Occipital lobe (tissue), 1 donor: ENCODE measurements at regions not wholly inside any gene's neighbourhood (a gene's known extent, or its start where the extent isn't known, plus 50 kb on each side); places are given as distances from the start of the nearest gene placed in this dataset.

Experiments used
- DNase-seq: peaks from one replicate; lab custom pipeline; 2025; lab: John Stamatoyannopoulos, UW

DNA sequence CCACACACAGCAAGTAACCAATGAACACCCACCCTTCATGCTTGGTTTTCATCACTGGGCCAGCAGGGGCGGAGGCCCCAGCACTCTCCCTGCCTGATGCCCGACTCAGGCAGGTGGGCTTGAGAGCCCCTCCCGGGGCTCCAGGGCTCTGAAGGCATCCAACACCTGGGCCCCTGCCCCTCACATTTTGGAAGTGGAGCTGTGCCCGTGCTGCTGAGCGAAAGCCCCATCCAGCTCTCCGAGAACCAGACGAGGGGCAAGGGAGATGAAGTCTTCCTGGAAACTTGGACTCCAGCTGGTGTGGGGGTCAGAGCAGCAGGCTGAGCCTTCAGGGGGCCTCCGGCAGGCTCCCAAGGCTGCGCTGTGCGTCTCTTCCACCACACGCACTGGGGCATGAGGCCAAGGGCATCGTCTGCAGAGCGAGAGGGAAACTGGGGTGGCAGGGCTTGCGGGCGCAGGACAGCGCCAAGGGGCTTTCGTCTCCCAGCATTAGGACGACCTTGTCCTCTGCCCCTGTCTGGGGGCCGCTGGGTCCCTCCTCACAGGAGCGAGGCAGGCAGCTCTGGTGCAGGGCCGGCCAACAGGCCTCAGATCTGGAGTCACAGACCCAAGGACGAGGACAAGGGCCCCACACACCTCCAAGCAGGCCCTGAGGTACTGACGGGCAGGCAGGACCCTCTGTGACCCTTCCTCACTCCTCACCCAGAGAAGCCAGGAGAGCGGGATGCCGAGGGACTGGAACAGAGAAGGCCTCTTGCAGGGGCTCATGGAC lies 108.3 kb upstream of the FAM20C start:
- no peak for DNase-seq

DNA sequence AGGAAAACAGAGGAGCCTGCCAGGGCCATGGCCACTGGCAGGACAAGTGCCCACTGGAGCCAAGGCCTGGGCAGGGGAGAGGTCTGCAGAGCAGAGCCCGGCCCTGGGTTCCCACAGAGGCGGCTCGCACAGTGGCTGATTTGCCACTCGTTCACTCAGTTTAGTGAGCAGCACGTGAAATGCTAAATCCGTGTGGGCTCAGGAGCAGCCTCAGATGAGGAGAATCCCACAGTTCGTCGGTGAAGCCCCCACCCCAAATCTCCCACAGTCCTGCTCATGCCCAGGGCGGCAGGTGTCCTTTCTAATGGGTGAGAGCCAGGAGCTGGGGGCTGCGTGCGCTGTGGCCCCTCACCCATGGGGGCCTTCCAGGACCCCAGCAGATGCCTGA lies 107.7 kb upstream of the FAM20C start:
- no peak for DNase-seq

DNA sequence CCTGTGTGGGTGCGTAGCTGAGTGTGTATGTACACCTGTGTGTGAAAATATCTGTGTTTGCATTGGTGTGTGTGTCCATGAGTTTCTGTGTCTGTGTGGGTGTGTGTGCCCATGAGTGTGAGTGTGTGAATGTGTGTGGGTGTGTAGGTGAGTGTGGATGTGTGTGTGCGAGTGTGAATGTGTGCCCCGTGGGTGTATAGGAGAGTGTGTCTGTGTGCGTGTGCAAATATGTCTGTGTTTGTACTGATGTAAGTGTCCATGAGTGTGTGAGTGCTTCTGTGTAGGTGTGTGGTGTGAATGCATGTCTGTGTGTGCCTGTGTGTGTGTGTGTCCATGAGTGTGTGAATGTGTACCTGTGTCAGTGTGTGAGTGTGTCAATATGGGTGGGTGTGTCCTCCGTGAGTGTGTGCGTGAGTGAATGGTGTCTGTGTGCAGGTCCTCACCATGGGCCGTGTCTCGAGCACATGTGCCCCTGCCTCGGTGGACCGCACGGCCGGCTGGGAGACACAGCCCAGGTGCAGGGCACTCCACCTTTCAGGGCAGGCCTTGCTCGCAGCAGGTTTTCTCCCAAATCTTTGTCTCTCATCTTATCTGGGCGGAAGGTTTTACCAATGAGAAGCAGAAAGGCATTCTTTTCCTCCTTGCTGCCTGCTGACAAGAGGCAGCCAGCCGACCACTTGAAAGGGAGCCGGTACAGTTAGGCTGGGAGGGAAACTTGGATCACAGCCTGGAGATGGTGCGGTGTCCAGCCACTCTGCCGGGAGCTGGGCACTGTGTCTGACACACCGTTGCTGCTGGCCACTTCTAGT lies 107.1 kb upstream of the FAM20C start:
- no peak for DNase-seq

DNA sequence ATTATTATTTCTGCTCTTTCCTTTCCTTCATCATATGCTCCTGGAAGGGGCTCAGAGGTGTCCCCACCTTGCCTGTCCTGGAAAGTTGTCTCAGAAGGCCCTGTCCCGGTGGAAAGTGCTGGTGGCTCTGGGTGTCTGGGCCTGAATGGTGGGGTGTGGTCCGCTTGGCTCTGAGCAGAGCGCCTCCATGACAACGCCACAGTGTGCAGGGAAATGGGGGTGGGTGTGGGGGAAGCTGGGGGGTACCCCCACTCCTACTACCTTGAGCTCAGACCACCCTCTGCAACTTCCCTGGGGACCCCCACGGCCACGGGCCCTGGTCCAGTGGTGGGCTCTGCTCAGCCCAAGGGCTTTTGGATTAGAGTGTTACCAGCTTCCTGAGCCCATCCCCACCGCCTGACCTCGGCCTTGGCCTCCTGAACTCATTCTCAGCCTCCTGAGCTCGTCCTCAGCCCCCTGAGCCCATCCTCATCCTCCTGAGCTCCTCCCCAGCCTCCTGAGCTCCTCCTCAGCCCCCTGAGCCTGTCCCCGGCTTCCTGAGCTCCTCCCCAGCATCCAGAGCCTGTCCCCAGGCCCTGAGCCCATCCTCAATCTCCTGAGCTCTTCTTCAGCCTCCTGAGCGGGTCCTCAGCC lies 106.4 kb upstream of the FAM20C start:
- DNase-seq: no peak

DNA sequence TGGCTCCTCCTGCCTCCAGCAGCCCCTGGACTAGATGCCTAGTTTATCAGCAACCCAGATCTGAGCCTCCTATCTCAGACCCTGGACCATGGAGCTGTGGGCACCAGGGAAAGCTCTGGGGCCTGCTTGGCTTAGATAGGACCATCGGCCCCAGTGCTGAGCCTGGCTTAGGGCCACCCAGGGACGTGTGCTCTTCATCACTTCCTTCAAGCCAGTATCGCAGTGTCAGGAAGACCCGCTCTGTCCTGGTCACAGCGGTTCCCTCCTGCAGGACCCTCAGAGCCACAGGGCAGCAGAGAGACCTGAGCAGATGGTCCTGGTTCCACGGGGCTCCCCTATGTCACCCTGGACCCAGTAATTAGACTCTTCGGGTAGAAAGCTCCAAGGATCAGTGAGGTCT lies 105.7 kb upstream of the FAM20C start:
- DNase-seq: no peak

DNA sequence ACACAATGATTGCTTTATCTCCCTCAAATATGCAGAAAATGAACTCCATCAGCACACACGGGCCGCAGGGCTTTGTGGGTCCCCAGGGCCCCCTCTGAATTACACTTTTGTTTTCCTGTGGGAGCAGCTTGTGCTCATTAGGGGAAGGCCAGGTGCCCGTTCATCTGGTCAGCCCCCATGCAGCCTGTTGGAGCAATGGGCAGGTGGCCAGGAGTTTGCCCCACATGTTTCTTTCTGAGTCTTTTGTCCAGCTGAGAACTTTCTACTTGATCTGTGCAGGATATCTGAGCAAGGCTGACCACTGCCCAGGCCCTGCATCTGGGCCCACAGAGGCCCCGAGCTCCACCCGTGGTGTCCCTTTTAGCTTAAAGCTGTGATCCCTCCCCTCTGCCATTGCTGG lies 105.3 kb upstream of the FAM20C start:
- DNase-seq: no peak

DNA sequence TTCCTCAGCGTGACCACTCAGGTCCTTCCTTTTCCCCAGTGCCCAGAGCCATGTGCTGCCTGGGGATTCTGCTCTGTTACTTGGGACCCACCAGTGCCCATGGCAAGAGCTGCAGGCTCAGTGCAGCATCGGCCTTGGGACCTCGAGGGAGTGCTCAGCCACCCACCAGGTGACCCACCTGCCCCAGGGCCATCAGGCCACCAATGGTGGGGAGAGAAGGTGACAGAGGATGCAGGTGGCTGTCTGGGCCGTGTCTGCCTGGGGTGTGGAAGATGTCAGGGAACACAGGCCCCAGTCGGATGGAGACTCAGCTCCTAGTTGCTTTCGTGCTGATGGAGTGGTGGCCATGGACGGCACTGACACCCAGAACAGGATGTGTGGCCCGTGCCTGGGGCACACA lies 104.7 kb upstream of the FAM20C start:
- DNase-seq: no peak

DNA sequence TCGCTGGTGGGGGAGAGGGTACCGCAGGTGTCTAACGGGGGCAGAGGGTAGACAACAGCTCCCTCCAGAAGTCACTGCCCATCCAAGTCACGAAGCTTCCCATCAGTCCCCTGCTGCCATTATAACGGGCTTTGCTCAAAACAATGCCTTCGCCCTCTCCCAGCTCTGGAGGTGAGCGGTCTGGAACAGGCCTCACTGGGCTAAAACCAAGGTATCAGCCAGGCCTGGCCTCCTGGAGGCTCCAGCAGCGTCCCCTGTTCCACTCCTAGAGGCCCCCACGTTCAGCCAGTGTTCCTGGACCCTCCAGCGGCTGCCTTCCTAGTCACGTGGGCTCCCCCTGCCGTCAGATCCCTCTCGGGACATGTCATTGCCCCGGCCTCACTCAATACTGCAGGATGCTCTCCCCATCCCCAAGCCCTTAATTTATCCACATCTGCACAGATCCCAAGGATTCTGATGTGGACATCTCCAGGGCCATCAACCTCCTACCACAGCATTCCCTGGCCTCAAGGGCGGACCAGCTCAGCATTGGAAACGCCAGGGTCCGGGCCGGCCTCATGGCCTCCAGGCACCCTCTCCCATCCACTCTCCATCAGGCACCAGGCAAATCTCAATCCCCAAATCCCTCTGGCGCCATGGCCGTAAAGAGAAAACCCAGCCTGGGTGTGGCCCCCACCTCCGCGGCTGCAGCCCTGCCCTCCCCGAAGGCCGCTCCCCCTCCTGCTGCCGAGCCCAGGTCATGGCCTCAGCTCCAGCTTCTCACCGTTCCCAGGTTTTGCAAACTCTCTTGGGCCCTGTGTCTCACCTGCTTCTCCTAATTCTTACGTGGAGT lies 104.1 kb upstream of the FAM20C start:
- no peak for DNase-seq

DNA sequence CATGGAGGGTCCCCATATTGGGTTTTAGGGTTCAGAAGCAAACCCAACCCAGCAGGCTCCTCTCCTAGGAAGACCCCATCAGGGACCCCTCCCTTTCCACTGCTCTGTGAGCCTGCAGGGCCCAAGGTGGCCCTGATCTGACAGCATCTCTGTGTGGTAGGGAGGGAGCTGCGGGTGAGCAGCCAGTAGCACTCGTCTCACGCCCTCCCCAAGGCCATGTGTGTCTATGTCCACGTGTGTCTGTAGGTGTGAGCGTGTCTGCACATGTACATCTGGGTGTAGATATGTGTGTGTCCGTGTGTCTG lies 103.5 kb upstream of the FAM20C start:
- no peak for DNase-seq

DNA sequence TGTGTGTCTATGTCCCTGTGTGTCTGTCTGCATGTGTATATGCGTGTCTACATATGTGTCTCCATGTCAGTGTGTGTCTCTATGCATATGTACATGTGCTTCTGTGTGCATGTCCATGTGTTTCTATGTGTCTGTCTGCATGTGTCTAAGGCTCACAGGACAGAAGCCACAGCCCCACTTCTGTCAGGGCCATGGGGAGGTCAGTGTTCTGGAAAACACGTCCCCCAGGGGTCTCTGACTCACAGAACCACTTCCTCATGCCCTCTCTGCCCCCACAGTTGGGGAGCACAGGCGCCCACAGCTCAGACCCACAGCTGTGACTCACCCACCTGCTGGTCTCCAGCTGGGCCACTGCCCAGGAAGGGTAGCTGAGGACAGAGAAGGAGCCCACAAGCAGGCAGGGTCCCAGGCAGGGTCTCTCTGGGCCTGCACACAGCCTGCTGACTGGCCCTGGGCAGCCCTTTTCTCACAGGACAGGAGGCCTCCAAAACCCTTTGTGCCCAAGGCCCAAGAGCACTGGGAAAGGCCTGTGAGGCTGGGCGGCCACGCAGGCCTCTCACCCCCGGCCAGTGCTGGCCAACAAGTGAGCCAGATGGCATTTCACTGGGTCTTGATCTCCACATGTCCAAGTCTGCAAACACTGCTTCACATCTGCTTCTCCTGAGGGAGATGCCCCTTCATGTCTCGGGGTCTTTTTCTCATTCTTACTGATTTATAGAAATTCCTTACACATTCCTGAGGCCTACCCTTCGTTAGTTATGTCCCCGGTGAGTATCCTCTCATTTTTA lies 102.9 kb upstream of the FAM20C start:
- no peak for DNase-seq

DNA sequence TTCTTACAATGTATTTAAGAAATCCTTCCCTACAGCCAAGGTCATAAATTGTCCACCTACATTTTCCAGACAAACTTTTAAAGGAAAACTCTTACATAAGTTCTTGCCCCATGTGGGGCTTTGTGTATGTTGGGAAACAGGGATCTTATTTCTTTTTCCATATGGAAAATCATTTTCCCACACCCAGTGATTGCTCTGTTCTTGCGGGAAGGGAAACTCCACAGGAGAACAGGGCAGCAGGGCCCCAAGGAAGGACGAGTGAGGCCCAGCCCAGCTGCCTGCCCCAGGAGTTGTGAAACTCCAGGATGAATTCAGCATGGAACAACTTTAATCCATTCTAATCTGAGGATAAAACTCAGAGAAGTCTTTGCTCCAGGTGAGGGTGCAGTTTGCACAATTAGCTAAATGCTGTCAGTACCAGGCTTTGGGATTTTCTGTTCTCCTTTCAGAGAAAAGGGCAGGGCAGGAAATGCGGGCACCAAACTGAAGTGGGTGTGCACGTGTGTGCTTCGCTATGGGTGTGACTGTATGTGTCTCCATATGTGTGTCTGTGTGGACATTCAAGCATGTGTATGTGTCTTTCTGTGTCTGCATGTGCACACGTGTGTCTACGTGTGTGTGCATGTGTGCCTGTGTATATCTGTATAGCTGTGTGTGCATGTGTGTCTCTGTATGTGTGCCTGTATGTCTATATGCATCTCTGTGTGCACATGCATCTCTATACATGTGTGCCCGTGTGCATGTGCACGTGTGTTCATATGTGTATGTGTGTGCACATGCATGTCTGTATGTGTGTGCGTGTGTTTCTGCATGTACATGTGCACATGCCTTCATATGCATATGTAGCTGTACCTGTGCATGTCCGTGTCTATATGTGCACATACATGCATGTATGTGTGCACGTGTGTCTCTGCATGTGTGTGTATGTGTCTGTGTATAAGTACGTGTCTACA lies 102.0 kb upstream of the FAM20C start:
- no peak for DNase-seq

DNA sequence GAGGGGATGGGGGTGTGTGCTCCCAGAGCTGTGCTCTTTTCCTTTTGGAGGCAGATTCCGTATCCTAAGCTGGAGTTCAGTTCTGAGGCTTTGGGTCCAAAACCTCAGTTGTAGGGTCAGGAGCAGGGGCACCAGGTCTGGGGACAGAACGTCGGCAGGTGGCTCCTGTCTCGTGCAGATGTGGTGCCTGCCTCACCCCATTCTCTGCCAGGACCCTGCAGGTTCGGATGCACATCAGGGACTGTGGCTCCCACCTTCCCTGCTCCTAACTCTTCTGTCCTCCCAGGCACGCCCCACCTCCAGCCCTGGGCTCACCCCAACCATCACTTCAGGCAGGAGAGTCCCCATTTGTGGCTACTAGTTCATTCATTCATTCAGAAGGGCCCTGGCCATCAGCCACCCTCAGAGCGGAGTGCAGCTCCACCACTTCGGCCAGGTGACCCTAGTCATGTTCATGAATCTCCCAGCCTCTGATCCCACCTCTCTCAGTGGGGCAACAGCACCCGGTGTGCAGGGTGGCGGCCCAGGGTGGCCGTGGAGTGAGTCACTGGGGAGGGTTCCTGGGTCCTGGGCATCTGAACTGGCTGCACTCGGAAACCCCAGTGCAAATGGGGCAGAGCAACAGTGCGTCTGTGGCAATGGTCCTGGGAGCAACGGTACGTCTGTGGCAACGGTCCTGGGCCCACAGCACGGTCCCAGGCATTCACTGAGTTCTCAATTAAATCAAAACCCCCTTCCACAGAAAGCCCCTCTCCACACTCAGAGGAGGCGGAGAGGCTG lies 100.8 kb upstream of the FAM20C start:
- no peak for DNase-seq

DNA sequence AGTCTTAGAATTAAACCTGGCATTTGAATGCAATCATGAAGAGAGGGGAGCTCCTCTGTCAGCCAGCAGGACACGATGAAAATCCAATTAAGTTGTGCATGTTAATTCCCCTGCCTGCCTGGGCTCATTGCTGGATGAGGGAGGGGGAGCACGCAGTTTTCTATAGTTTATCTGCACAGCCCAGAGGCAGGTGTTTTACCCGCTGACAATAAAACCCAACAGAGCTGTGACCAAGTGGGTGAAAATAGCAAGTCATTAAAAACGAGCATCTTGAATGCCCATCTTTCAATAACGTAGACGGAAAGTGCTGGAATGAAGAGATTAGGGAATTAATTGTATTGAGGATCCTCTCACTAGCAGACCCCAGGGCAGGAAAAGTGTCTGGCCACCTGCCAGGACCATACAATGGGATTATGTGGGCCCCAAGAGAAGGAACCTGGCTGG lies 100.1 kb upstream of the FAM20C start:
- DNase-seq: no peak

DNA sequence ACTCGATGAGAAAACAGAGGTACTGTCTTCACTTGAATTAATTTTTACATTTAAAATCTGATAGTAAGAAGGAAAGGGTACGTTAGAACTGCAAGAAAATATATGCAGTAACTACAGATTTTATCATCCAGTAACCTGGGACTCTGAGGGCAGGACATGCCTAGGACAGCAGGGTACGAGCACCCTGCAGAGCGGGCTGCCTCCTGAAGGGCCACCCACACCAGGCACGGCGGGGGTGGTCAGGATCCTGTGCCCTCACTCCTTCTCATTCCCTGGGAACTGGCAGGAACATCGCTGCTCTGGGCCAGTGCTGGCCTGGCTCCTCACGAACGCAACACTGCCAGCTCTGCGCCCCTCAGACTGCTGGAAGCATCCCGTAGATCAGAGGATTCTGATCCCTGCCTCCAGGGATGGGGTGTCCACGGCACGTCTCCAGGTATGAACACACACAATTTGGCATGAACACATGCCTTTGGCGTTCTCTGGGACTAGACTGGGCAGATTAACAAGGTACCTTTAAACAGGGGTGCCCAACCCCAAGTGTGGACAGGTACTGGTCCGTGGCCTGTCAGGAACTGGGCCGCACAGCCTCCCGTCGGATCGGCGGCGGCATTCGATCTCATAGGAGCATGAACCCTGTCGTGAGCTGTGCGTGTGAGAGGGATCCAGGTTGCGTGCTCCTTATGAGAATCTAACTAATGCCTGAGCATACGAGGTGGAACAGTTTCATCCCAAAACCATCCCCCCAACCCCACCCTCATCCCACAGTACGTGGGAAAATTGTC lies 99.3 kb upstream of the FAM20C start:
- no peak for DNase-seq

DNA sequence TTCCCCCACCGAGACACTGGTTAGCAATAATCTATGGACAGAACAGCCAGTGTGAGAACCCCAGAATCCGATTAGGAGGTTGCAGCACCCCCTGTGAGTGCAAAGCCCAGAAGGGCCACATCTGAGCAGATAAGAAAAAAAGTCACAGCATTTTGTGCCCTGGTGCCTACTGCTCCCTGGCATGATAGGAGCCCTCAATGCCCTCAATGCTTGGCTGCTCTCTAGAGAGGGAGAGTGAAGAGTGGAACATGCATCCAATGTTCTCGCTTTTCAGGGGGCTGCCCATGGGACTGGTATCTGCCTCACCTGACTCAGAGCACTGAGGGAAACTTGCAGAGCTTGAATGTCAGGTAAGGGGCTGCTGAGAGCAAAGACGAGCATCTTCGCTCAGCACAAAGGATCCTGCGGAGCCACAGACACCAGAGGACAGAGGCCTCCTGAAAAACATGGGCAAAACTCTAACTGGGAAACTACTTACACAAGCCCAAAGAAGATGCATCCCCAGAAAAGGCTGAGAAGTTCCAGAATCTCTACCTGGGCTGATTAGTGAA lies 98.0 kb upstream of the FAM20C start:
- no peak for DNase-seq

DNA sequence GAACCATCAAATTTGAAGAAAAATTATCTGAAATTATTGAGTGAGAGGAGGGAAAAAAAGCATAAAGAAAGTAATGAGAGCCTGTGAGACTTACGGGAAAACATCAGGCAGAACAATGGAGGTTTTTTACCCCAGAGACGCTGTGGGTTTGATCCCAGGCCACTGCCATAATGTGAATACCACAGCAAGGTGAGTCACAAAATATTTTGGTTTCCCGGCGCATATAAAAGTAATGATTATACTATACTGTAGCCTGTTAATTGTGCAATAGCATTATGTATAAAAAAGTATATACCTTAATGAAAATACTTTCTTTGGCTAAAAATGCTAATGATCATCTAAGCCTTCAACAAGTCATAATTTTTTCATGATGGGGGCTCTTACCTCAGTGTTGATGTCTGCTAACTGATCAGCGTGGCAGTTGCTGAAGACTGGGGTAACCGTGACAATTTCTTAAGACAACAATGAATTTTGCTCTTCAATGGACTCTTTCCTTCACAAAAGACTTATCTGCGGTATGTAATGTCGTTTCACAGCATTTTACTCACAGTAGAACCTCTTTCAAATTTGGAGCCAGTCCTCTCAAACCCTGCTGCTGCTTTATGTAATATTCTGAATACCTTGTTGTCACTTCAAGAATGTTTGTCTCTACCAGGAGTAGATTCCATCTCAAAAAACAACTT lies 97.0 kb upstream of the FAM20C start:
- no peak for DNase-seq

DNA sequence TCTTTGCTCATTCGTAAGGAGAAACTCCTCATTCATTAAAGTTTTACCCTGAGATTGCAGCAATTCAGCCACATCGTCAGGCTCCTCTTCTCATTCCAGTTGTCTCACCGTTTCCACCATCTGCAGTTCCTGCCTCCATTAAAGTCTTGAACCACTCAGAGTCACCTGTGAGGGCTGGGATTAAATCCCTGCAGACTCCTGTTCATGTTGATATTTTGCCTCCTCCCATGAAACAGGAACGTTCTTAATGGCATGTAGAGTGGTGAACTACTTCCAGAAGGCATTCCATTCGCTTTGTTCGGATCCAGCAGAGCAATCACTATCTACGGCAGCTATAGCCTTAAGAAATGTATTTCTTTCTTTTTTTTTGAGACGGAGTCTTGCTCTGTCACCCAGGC lies 96.5 kb upstream of the FAM20C start:
- DNase-seq: no peak
